Stimulated activated CD4-positive, alpha-beta T cell treated with anti-CD3 and anti-CD28 coated beads, Interleukin-2, amount 100 ng/mL, for 48 hours (primary cell): ENCODE measurements at regions not wholly inside any gene's neighbourhood (a gene's known extent, or its start where the extent isn't known, plus 50 kb on each side); places are given as distances from the start of the nearest gene placed in this dataset.

Experiments
- DNase-seq, 2 donors: peaks; one replicate each; pipeline ENCODE4 v3.0.0-alpha.2; 2020

DNA sequence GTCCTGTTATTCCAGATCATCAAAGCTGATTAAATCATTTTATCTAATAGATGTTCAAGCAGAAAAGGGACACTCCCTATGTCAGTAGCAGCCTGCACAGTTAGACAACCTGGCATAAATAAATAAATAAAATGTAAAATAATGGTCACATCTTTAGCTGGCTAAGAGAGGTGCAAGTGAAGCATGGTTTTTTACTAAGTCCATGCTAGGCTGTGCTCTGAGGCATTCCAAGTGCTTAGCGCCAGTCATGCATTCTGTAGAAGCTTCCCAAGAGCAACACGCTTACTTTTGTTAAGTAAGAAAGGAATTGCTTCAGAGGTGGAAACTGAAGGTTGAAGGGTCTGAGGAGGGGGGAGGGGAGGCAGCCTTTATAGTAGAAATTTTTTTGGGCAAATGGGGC lies 351.2 kb downstream of the CDH2 start:
- DNase-seq: no peak

DNA sequence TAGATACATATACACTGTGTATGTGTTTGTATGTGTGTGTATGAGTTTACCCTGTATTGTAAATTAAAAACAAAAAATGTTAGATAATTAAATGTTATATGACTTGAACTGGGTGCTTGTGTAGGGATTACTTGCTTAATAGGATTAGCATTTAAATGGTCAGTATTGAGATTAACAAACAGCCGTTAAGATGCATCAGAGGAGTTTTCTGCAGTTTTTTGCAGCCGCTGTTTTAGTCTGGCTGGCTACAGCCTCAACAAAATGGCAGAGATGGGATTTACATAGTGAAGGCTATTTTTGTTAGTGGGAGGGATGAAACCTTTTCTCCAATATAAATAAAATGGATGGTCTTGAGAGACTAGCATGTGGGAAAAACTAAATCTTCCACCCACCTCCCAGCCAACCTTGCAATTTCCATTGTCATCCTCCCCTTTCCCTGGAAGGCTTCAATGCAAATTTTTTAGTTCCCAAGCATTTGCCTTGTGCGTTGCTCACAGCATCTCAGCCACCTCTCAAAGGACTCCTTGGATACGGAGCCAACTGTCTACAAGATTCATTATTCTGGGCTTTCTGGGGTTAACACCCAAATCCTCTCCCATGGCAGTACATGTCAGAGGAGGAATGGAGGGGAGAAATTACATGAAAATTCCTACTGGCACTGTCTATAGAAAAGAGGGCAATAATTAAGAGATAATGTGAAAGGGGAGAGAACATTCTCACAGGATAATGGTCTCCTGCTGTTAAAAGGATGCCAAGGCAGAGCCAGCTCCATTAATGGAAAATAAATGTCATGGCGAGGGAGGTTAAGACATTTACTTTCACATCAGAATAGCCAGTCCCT lies 351.9 kb downstream of the CDH2 start:
- no peak for DNase-seq

DNA sequence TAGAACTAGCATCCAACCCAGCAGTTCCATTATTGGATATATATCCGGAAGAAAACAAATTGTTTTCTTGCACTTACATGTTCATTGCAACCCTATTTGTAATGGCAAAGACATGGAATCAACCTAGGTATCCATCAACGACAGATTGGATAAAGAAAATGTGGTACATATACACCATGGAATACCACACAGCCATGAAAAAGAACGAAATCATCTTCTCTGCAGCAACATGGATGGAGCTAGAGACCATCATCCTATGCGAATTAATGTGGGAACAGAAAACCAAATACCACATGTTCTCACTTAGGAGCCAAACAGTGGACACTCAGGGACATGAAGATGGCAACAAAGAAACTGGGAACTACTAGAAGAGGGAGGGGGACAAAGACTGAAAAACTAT lies 352.7 kb downstream of the CDH2 start:
- no peak for DNase-seq

DNA sequence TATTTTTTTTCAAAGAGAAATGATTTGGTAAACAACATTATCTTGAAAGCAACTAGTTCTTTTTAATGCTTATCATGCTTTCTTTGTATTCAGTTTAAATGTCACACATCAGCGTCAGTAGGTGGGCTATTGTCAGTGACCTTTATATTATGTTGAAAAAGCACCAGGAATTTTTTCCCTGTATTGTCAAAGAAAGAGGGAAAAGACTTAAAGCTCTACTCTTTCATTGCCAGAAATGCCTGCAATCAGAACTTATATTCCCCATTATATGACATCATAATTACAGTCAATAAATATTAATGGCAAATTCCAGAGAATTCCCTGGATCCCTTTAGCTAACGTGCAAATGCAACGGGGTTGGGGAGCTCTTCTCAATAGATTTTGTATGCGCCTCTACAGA lies 353.9 kb downstream of the CDH2 start:
- no peak for DNase-seq

DNA sequence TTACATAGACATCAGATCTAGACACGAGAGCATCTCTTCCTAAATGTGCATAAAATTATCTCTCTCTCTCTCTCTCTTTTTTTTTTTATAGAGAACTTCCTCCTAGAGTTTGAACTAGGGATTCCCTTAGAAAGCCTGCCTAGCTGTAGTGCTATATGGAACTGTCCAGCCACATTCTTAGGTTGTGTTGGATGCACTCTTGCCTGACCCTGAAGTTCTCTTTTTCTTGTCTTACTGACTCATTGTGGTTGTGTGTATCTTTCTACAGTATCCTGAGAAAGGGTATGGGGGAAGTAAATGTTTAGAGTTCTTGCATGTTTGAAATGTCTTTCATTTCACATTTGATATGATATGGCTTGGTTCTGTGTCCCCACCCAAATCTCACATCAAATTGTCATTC lies 368.2 kb downstream of the CDH2 start:
- no peak for DNase-seq

DNA sequence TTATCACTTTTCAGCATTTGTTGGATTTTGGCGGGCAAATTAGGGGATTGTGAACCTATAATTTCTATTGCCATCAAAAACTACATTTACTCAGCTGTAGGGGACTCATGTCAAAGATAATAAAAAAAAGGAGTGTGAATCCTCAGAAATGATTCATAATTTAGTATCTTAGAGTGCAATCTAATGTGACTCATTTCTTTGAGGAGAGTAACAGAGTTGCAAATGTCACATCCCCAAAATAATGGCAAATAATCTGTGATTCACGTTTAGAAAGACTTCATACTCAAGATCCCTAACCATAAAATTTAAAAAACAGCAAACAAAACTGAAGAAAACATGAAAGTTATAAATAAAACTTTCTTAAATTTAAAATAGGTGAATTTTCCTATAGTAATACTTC lies 373.0 kb downstream of the CDH2 start:
- no peak for DNase-seq

DNA sequence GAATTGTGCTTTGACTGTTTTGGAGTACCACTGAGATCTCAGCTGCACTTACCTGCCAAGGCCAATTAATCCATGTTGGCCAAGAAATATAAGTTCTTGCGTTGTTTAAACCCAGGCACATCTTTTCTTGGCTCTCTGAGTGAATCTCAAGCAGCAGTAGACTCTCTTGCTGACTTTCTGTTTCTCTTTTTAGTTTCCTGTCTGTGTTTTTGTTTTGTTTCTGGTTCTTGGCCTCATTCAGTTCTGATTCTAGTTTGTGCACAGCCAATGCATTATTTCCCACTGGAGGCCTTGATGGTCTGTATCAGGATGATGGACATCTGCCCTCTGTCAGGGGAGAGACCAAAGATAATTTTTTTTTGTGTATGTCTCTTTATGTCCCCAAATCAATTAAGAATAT lies 379.4 kb downstream of the CDH2 start:
- no peak for DNase-seq

DNA sequence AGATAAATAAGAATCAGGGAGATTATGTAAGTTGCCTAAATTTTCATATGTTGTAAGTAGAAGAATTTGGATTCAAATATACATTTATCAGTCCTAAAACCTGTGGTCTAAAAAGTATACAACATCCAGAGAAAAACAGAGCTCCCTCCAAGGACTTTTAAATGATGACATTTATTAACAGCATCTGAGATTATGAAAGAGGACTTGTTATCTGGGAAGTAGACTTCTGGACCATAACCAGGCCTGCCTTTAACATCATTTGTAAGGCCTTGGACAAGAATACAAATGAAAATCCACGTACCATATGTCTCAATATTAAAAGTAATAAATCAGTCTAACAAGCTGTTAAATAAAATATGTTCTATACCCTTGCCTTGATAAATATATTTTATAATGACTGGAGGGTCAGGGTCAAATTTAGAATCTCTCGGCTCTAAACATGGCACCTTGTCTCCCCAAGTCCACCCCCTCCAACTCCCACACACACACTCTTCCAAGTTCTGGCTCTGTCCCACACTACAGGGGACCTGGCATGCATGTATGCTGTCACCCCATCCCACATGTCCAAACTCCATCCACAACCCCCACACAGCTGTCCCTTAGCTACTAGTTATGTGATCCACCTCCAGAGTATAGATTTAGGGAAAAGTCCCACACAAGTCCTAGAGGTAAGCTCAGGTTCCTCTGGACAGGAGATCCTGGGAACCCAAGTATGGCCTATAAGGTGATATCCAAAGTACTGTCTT lies 382.6 kb downstream of the CDH2 start:
- DNase-seq: no peak

DNA sequence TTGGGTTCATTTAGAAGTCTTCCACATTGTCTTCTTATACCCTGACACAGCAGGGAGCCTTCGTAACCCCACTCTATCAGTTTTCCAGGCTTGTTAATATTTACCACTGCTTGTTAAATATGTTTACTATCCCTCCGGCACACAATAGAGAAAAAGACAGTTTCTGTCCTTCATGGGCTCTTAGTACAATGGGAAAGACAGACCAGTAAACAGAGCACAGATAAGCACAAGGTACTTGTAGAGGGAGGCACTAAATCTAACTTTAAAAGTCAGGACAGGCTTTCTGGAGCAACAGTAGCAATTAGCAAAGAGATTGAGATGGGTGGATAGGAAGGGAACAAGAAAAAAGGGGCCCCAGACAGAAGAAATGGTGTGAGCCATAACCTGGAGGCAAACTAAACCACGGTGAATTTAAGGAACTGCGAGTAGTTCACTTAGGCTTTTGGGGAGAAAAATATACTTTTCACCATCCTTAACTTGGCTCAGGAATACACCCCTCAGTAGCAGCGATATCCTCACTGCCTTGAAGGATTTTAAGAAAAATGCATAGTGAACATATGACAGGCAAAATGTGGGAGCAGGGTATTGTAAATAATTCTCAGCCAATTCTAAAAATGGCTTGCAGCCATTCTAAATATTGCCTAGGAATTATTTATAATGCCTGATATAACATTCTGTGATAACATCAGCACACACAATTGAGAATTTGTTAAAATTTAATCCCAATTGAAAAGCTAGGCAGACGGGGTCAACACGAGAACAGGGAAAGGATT lies 383.7 kb downstream of the CDH2 start:
- no peak for DNase-seq

DNA sequence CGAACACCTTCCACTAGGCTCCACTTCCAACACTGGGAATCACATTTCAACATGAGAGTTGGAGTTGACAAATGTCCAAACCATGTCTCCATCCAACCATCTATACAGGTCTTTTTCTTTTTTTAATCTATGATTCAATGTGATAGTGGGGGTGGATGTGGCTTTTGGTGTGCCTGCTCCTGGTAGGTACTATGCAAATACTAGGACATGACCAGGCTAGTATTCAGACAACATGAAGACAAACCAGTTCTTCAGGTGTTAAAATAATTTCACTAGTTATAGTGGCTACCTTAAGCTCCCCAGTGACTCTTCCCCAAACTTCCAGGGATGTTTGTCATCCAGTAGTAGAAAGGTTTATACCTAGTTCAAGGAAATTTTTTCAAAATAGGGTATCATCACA lies 387.5 kb downstream of the CDH2 start:
- DNase-seq: no peak

DNA sequence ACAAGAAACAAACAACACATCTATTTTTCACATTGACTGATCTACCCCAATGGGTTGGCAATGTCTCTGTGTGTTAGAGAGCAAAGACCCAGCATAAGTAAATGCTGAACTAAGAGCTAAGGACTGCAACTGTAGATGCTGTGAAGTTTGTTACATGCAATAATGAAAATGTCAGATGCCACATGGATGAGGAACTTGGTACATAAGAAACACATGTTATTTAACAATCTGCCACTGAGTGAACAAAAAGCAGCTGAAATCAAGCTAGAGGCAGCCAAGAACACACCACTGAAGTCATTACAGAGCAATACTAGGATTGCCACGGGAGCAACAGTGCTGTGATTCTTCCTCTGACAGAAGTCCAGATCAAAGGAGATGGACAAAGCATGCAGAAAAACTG lies 389.4 kb downstream of the CDH2 start:
- DNase-seq: no peak

DNA sequence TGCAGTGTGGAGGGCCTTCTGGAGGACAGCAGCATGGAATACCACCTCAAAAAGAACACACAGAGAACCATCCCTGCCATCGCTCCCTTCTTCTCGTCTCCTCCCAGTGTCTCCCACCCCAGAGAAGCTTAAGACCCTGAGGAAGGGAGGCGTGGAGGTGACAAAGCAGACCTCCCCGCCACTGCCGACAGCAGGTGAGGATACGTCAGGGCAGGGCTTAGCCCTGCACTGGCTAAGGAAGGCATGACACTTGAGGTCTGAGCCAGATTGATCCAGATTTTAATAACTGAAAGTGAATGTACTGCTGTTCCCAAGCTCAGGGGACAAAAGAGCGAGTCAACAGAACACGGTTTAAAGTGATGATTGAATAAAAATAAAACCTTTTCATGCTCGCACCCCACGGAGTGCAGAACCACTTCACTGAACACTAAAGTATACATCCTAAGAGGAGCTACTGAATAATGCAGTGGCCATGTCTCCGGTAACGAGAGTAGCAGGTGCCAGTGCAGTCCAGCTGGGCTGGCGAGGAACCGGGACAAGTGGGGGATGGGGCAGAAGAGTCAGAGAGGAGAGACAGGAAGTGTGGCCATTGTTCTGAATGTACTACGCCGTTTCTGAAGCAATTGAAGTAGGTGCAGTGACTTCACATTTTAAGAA lies 391.0 kb downstream of the CDH2 start:
- DNase-seq: no peak

DNA sequence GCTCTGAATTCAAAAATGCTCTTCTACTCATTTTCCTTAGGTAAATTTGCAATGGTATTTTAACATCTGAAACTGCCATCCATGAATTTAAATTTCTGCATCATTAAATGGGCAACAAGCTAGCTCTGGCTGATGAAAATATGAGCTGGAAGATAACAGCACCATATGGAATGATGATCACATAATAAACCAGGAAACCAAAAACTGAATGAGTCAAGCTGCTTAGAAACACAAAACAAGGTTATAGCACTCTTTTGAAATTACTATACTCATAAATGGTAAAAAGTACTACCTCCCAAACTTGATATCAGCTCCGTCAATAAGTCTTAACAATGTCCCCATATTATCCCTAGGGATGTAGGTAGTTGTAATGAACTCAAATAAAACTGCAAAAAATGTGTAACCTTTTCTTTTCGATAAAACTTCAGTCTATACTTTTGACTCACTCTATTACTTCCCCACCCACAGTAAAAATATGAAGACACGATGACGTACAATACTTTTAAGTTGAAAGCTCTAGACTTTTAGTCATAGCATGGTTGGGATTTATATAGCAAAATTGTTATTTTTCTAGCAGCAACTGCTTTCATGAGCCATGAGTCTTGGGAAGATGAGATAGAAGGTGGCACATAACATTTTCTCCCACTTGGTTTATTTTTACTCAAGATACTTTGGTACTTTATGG lies 396.7 kb downstream of the CDH2 start:
- no peak for DNase-seq

DNA sequence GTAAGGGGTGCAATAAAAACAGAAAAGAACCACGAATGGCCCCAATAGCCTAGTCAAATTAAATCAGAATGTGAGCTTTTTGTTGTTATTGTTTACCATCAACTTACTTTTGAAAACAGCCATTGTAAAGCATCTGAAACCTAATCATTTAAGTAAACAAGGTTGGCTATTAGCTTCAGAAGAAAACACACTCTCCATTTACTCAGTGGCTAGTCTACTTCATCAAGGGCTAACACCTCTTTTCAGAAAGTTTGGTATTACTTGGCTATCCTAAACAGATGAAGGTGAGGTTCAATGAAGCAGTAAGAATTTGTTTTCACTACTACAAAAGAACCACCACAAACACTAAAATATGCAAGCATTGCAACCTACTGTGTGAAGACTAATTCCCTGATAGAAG lies 398.0 kb downstream of the CDH2 start:
- DNase-seq: no peak

DNA sequence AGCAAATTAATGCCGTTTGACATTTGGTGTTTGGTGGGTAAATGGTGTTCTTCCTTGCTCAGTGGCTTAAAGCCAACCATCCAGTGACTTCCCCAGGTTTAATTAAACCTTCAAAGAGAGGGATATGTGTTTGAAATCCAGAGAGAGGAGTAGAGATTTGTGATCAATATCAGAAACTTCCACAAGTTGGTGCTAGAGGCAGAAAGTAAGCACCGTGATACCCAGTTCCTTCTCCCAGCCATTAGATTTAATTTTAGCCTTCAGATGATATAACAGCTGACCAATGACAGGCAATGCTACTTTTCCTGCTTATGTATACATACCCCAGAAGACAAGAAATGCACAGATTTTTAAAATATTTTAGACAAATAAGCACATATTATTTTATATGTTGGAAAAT lies 398.5 kb downstream of the CDH2 start:
- no peak for DNase-seq

DNA sequence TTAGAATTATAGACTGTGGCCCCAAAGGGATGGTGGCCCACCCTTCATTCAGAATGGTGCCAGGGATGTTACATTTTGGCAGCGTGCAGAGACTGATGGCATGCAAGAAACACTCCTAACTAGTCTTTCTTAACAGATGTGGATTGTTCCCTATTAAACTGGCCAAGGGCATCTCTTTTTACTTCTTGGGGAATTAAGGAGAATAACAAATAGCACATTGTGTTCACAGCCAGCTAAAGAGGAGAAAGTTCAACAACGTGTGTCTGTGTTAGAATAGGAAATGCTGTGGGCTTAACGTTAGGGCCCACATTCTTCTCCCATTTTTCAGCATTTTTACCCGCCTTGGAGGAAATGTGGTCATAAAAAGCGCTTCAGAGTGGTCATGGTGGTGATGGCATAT lies 404.8 kb downstream of the CDH2 start:
- DNase-seq: no peak

DNA sequence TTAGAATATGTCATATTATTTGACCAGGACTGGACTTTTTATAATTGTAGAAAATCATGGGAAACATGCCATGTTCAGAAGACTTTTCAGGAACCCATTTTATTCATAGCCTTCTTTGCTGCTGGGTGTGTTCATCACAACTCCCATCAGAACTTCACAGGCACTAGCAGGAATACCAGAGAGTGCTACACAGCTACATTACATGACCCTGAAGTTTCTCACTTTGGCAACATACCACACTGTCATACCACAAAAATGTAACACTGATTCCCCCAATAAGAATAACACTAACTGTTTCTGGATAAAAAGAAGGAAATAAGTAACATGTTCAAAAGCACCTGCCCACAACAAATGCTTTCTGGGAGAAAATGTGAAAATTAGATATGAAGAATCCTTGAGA lies 405.4 kb downstream of the CDH2 start:
- no peak for DNase-seq

DNA sequence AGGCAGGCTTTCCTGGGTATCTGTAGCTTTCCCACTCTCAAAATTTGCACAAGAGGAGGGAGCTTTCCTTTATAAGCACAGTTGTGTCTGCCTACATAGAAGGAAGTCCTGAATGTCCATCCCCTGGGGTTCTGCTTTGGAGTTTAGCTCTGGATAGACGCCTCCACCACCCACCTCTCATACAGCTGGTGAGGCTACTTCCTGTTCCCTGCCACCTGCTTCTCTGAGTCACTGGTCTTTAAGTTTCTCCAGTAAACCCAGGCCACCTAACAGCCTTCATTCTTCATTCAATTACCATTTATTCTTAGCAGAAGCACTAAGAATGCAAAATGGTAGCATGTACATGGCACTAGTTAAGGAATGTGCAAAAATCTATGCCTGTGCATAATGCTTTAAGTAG lies 407.8 kb downstream of the CDH2 start:
- DNase-seq: no peak

DNA sequence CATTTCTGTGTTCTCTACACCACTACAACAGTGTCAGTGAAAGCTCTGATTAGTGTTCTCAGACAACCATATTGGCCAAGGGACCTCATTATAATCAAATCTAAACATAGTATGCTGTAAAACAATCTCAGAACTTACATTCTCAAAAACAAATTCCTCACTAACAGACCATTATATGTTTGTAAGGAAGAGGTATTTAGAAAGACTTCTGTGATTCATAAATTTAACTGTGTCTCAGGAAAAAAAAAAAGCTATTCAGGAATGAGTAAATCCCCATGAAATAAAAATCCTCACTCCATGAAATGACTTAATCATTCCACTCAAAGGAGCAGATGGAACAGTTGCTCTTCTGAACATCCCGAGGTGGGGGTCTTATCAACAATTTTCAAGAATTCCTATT lies 413.0 kb downstream of the CDH2 start:
- no peak for DNase-seq

DNA sequence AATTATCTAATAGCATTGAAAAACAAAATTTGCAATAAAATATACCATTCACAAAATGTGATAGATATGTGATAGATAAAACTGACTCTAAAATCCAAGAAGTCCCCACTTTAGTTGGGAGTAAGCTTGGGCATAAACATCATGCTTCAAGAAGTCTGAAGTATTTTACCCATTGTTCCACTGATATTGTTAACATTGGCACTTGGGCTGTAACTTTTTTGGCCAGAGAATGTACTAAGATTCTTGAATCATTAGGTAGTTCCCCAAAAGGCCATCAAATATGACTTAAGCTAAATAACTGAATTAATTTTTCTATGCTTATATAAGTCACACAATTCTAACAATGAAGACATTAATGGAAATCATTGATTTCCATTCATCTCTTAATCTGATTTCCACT lies 413.6 kb downstream of the CDH2 start:
- DNase-seq: no peak

DNA sequence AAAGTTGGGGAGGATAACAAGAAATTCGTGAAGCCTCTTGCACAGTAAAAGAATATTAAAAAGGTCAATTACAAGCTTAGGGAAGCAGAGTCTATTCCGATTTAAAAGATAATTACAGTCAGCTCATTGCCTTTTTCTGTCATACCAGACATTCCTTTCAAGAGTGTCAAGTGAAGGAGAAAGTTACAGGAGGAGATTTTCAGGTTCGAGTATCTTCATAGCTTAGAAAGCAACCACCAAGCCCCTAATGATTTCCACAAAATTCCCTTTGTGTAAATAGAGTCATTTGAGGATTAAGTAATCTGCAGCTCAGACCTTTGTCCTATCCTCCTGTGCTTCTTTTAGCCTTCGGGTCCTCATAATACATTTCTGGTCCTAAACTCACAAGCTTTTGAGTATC lies 414.9 kb downstream of the CDH2 start:
- DNase-seq: no peak

DNA sequence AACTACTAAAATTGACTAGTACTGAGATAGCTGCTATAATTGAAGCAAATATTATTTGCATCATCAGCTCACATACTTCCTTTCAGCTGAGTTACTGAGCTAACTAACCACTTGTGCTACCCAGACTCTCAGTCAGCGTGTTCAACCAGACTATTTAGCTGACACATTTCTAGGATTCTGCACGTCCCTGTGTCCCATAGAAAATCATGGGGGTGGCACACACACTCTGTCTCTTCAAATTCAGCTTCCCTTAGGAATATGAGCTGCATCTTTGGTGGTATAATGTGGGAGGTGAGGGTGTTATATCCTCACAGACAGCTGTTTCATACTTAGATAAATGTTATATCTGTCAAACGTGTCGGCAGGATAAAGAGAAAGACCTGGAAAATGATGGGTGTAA lies 424.0 kb downstream of the CDH2 start:
- DNase-seq: no peak

DNA sequence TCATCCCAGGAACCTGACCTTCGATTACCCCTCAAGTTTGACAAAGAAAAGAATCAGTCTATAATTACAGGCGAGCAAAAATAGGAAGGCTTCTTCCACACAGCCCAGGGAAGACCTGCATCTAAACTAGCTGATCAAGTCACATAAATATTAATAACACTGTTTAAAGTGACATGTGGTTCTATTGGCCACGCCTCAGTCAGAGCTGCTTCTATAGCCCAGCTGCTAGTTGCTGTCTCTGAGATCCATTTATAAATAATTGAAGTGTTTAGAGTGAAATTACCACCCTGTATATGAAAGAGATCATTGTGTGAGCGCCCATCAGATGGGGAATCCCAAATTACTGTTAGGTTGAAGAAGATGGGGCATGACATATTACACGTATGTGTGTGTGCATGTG lies 426.0 kb downstream of the CDH2 start:
- DNase-seq: no peak
